AG08396 (cell line): ENCODE measurements at regions not wholly inside any gene's neighbourhood (a gene's known extent, or its start where the extent isn't known, plus 50 kb on each side); places are given as distances from the start of the nearest gene placed in this dataset.
"Not testable (repeated sequence)": the region's sequence is repeated elsewhere in the genome, so short reads cannot be mapped to it uniquely, and the experiment has no call there.

ENCODE experiments used
- DNase-seq: peaks from one replicate; pipeline ENCODE4 v3.0.0; 2012; ENCODE audit warnings: low spot score, mixed read lengths

DNA sequence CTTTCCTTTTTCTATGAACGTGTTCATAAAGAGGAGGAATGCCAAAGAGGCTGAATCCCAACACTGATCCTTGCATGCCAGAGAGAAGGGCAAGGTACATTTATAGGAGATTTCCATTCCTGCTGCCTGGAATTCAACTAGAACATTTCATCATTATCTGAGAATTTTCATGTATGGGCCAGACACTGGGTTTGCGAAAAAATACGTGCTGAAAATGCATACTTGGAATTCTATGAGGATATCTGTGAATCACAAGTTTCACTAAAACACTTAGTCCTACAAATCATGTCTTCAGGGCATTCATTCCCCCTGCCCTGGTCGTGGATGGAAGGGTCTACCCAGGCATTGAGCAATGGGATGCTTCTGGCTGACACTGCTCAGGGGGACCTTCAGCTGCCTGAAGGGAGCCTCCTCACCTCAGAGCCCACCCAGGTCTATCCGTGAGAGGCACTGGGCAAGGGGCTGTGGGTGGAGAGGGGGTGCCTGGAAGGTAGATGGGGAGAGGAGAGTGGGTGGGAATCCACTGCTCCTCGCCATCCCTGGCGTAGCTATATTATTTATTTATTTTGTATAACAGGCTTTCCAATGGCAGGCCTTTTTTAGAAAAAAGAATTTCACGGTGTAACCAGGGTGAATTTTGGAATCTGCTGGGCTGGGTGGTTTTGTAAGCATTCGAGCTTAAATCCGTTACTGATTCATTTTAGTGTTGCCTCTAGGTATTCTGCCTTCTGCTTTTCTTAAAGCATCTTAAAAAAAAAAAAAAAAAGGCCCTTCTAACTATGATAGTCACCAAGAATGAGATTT, 560.6 kb upstream of the ID2 start:
- DNase-seq = no peak

DNA sequence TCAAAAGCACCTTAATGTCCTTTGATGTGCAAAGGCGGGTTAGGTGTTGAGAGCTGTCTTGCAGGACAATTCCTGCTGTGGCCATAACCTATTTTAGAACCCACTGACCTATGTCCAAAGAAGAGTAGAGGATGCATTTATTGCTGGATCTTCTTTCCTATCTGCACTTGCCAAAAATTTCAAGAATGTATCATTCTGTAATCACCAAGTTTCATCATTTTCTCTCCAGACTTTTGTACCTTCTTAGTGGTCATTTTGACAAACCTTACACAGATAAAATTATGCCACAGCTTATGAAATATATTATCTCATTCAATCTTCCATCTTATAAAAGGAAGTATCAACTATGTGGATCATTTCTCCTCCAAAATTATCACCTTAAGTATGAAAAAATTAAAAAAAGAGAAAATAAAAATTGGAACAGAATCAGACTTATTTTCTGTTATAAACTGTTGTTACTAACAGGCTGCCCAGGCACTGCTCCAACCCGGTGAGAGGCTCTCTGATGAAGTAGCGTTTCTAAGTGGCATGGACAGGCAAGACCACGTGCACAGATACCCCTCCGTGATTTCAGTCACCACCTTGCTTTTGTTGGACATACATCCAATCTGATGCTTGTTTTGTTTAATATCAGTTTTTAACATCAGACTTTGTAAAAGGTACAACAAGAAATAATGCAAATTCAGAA, 559.9 kb upstream of the ID2 start:
- no peak for DNase-seq

- no peak for DNase-seq
Observed at GRCh38 chr2:8122520-8122919, 559.3 kb upstream of the ID2 start.

DNA sequence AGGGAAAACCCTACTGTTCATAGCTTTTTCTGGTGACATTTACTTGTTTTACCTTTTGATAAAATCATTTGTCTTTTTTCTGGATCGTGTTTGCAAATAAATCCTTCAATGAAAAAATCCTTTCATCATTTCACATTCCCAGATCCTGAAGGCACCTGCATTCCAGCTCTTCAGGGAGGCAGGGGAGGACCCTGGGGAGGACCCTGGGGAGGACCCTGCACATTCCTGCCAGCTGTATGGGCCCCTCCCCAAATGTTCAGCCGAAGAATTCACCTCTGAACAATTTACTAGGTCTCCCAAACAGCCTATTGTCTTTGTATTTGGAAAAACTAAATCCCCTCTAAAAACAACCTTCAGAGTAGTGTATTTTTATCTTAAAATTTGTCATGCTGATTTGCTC, 558.4 kb upstream of the ID2 start:
- no peak for DNase-seq

- DNase-seq = no peak
Observed at GRCh38 chr2:8125741-8126711, 555.8 kb upstream of the ID2 start.

GRCh38 chr2:8126783-8127182, 555.1 kb upstream of the ID2 start:
- DNase-seq = no peak

GRCh38 chr2:8131423-8131822, 550.4 kb upstream of the ID2 start:
- DNase-seq = not testable (repeated sequence)

GRCh38 chr2:8132351-8132831, 549.5 kb upstream of the ID2 start:
- DNase-seq = no peak

DNA sequence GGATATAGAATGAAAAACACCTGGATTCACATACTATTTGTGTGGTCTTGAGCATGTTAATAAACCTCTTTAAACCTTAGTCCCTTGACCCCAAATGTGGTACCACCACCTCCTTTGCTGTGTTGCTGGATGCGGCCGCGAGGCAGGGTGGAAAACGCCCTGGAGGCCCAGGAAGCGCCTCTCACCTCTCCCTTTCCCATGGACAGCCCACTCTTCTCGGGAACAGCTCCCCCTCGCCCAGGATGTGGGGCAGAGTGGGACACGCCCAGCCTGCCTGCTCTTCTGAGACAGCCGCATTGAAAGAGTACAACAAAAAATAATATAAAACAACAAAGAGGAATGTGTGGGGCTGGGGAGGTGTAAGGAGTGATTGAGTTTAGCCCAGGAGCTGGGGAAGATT, 549.0 kb upstream of the ID2 start:
- DNase-seq = no peak

- no peak for DNase-seq
Observed at GRCh38 chr2:8133363-8133762, 548.5 kb upstream of the ID2 start.

DNA sequence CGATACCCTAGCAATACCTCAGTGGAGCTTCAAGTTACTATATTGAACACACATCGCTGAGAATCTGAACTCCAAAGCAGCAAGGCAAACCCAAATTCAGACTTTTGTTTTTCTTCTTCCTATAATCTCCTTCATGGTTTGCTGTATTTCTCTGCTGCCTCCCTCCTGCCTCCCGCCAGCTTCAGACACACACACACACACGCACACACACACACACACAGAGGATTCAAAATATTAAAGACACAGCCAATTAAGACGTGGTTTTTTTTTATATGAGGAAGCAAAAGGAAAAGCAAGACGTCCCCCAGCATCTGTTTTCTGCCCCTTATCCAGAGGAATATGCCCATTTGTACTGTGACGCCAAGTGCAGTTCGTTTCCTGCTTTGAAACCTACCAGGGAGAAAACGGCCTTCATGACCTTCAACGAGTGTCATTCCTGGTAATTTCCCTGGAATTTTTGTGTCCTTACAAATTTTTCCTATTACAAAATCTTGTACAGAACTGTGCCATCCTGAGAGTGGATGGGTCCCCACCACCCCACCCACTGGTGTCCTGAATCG, 547.9 kb upstream of the ID2 start:
- DNase-seq = no peak

GRCh38 chr2:8134473-8134932, 547.4 kb upstream of the ID2 start:
- no peak for DNase-seq

DNA sequence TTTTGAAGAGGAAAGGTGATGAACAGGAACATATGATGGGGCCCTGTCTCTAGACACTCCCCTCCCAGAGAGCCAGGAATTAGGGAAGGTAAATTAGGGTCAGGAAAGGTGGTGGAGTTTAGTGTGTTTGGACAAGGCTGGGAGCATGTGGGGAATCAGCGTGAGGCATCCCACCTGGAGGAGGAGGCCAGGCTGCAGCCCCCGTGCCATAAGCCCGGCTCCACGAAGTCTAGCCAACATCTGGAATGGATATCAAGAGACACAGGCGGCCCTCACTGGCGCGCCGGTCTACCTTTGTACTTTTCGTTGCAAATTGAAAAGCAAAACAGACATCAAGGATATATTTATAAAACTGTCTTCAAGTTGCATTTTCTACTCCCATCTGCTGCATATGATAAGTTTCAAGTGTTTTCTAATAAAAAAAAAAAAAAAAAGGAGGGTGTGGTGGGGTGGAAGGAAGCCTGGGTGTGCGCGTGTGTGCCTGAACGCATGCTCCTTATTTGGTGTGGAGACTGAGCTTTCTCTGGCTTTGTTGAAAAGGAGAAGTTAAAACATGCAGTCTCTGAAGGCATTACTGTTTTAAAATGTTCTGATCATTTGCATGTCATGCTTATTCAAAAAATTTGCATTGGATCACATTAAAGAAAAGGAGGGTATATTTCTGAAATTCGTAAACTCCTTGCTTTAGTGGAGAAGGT, 546.7 kb upstream of the ID2 start:
- no peak for DNase-seq

GRCh38 chr2:8137801-8138200, 544.1 kb upstream of the ID2 start:
- DNase-seq = no peak

DNA sequence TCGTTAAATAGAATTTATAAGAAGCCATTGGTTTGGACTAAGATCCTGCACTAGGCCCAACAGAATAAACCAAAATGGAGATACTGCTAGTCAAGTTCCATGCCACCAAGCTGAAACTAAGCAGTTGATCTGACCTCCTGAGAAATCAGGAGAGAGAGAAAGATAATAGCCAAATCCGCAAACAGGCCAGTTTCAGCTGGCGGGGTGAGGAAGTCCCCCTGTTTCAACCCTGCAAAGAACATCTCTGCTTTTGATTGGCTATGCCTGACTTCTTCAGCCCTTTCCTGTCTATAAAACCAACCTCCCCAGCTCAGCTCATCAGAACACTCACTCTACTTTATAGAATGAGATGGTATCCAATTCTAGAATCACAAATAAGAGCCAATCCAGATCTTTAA, 543.3 kb upstream of the ID2 start:
- no peak for DNase-seq

GRCh38 chr2:8138923-8139667, 542.8 kb upstream of the ID2 start:
- DNase-seq = peak; percentile 45

- no peak for DNase-seq
Observed at GRCh38 chr2:8139668-8140200, 542.1 kb upstream of the ID2 start.

DNA sequence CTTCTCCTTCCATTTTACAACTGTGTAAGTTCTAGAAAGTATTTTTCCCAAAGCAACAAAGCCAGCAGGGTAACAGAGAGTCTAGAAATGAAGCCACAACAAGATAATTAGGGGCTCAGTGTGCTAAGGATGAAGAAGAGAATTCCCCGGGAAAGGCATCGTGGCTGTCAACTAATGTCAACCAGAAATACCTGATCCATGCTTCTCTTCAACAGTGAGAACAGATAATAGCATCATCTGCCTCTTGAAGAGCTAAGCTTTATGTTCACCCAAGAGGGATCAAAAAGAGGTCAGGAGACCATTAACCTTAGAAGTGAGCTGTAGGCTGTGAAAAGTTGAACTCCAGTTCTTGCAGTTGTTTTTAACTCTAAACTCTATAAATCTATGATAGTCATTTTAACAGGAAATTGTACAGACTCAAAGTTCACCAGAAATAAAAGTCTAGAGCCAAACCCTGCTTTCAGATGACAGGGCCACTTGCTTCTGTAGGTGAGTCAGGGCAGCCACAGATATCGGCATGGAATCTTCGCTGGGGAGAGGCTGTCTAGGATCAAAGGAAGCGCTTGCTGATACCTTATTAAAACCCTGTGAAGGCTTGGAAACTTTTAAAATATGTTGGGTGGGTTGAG, 540.7 kb upstream of the ID2 start:
- no peak for DNase-seq

GRCh38 chr2:8141780-8142179, 540.1 kb upstream of the ID2 start:
- no peak for DNase-seq

- DNase-seq = no peak
Observed at GRCh38 chr2:8142461-8142860, 539.4 kb upstream of the ID2 start.
